GM23338 (cell line): ENCODE measurements at regions not wholly inside any gene's neighbourhood (a gene's known extent, or its start where the extent isn't known, plus 50 kb on each side); places are given as distances from the start of the nearest gene placed in this dataset.

Experiments used
- ATAC-seq: fragments of 200-7000 bp; cut with Tn5 transposase; 3 replicates; pipeline ENCODE4 v1.9.1; 2020
- DNase-seq: peaks from one replicate; pipeline ENCODE4 v3.0.0-alpha.2; 2015; ENCODE audit warnings: low spot score
- H2AFZ ChIP-seq: fragments of 200-600 bp; sonication (generic); 2 replicates; pipeline ENCODE4 v1.8.0; 2016; ENCODE audit warnings: antibody characterized with exemption, mild to moderate bottlenecking, moderate library complexity
- H3F3A ChIP-seq: fragments of 200-600 bp; sonication (generic); replicated peaks from 2 replicates; pipeline ENCODE4 v1.8.0; 2017; ENCODE audit warnings: antibody characterized with exemption, mixed run types, low read depth
- H3K27ac ChIP-seq: fragments of 200-600 bp; sonication (generic); 2 replicates; pipeline ENCODE4 v1.6.1; 2016; ENCODE audit warnings: low read depth
- H3K27me3 ChIP-seq: fragments of 200-600 bp; sonication (generic); 2 replicates; pipeline ENCODE4 v1.8.0; 2016; ENCODE audit warnings: mild to moderate bottlenecking, mixed run types, moderate library complexity; ENCODE audit not compliant: insufficient read depth
- H3K36me3 ChIP-seq: fragments of 200-600 bp; sonication (generic); 2 replicates; pipeline ENCODE4 v1.8.0; 2016; ENCODE audit warnings: mild to moderate bottlenecking; ENCODE audit not compliant: insufficient read depth
- H3K4me1 ChIP-seq: fragments of 200-600 bp; sonication (generic); 2 replicates; pipeline ENCODE4 v1.8.0; 2016; ENCODE audit warnings: mild to moderate bottlenecking, moderate library complexity; ENCODE audit not compliant: insufficient read depth
- H3K4me2 ChIP-seq: fragments of 200-600 bp; sonication (generic); 2 replicates; pipeline ENCODE4 v1.7.1; 2017; ENCODE audit warnings: mixed run types
- H3K4me3 ChIP-seq: fragments of 200-600 bp; sonication (generic); 2 replicates; pipeline ENCODE4 v1.6.1; 2016; ENCODE audit warnings: mixed run types
- H3K79me2 ChIP-seq: fragments of 200-600 bp; sonication (generic); replicated peaks from 2 replicates; pipeline ENCODE4 v1.8.0; 2017; ENCODE audit warnings: mild to moderate bottlenecking; ENCODE audit not compliant: insufficient read depth
- H3K9me2 ChIP-seq: fragments of 200-600 bp; sonication (generic); 2 replicates; pipeline ENCODE4 v1.8.0; 2017; ENCODE audit not compliant: insufficient read depth
- H4K20me1 ChIP-seq: fragments of 200-600 bp; sonication (generic); replicated peaks from 2 replicates; pipeline ENCODE4 v1.8.0; 2017; ENCODE audit warnings: mild to moderate bottlenecking; ENCODE audit not compliant: insufficient read depth
- H3K27ac Mint-ChIP-seq: 2 replicates; pipeline ENCODE4 v1.8.0; 2020; ENCODE audit warnings: inconsistent platforms, mild to moderate bottlenecking, moderate library complexity, mixed read lengths
- H3K27me3 Mint-ChIP-seq: 3 replicates; pipeline ENCODE4 v1.8.0; 2022; ENCODE audit warnings: low read depth, mild to moderate bottlenecking, moderate library complexity, mixed read lengths, inconsistent platforms; ENCODE audit not compliant: insufficient read depth, poor library complexity
- H3K36me3 Mint-ChIP-seq: 3 replicates; pipeline ENCODE4 v1.8.0; 2021; ENCODE audit warnings: low read depth, mild to moderate bottlenecking, inconsistent platforms, moderate library complexity, mixed read lengths
- H3K4me1 Mint-ChIP-seq: 3 replicates; pipeline ENCODE4 v1.8.0; 2020; ENCODE audit warnings: mild to moderate bottlenecking, inconsistent platforms, mixed read lengths
- H3K4me3 Mint-ChIP-seq: 3 replicates; pipeline ENCODE4 v1.8.0; 2021; ENCODE audit warnings: moderate library complexity, mild to moderate bottlenecking, inconsistent platforms, mixed read lengths
- H3K9me3 Mint-ChIP-seq: 3 replicates; pipeline ENCODE4 v1.8.0; 2020; ENCODE audit warnings: moderate library complexity, mild to moderate bottlenecking, inconsistent platforms, mixed read lengths
- EZH2 ChIP-seq: fragments of 200-600 bp; sonication (generic); IDR thresholded peaks from one replicate; pipeline ENCODE4 v1.8.0; 2017; ENCODE audit warnings: antibody characterized with exemption, mild to moderate bottlenecking, low read depth; ENCODE audit not compliant: unreplicated experiment
- EZH2phosphoT487 ChIP-seq: fragments of 200-600 bp; sonication (generic); IDR thresholded peaks from one replicate; pipeline ENCODE4 v1.8.1; 2018; ENCODE audit warnings: antibody characterized with exemption; ENCODE audit not compliant: unreplicated experiment
- NANOG ChIP-seq: IDR thresholded peaks from 2 replicates; pipeline ENCODE4 v1.6.1; 2016; ENCODE audit warnings: antibody characterized with exemption, borderline replicate concordance
- POLR2AphosphoS5 ChIP-seq: IDR thresholded peaks from 2 replicates; pipeline ENCODE4 v1.6.1; 2016; ENCODE audit warnings: antibody characterized with exemption, low read depth
- ZNF462 ChIP-seq: fragments of 250-450 bp; sonication (Bioruptor Pico); IDR thresholded peaks from 2 replicates; pipeline ENCODE4 v1.5.0; 2020; ENCODE audit warnings: mild to moderate bottlenecking, moderate library complexity
- TF ChIP-seq, protein P1 (sequence below), 2 experiments: fragments of 200-600 bp in 1 of 2; sonication (generic) in 1 of 2; conservative IDR thresholded peaks; 2 replicates each; pipeline versions ENCODE4 v1.5.1 to v1.6.1; 2016 to 2017; ENCODE audit warnings: antibody characterized with exemption in 2 of 2, low read depth in 2 of 2, mild to moderate bottlenecking in 2 of 2, moderate library complexity in 1 of 2

GRCh38 chr6:140027219-140027618 is 652.8 kb upstream of the CITED2 start (continued):
- TF ChIP-seq ZNF462 (CRISPR knock-in tag) (no peak), EZH2phosphoT487 (no peak), POLR2AphosphoS5 (no peak), NANOG (no peak)

- H3K79me2 ChIP-seq, result no peaks in the 10 kb centered on the region
- TF ChIP-seq, protein P1, sequence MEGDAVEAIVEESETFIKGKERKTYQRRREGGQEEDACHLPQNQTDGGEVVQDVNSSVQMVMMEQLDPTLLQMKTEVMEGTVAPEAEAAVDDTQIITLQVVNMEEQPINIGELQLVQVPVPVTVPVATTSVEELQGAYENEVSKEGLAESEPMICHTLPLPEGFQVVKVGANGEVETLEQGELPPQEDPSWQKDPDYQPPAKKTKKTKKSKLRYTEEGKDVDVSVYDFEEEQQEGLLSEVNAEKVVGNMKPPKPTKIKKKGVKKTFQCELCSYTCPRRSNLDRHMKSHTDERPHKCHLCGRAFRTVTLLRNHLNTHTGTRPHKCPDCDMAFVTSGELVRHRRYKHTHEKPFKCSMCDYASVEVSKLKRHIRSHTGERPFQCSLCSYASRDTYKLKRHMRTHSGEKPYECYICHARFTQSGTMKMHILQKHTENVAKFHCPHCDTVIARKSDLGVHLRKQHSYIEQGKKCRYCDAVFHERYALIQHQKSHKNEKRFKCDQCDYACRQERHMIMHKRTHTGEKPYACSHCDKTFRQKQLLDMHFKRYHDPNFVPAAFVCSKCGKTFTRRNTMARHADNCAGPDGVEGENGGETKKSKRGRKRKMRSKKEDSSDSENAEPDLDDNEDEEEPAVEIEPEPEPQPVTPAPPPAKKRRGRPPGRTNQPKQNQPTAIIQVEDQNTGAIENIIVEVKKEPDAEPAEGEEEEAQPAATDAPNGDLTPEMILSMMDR (conservative IDR thresholded peaks at IDR 0.05; ENCODE audit: low read depth in 2 of 2), result no peak
- TF ChIP-seq NANOG (no peak), EZH2 (no peak), POLR2AphosphoS5 (no peak)
- no peaks in the 10 kb centered on the region for H3K27me3 ChIP-seq
- Mint-ChIP-seq H3K4me1 (no peaks in the 10 kb centered on the region), H3K27ac (no peak overlapping the region), H3K27me3 (no peaks in the 10 kb centered on the region), H3K4me3 (no peak overlapping the region), H3K36me3 (peaks cover 17% of the 10 kb centered on the region), H3K9me3 (peaks cover 19% of the 10 kb centered on the region)
- no peak overlapping the region for H3K4me3 ChIP-seq
- no peak for ATAC-seq
- no peaks in the 10 kb centered on the region for H3F3A ChIP-seq
- no peak for DNase-seq
- H3K27ac ChIP-seq, result no peak overlapping the region
- H3K9me2 ChIP-seq, result 0 out of 2 replicates have a peak, but pooled peaks cover 6% of the 10 kb centered on the region
- H3K4me2 ChIP-seq, result no peak overlapping the region
- no peaks in the 10 kb centered on the region for H4K20me1 ChIP-seq
- H3K4me1 ChIP-seq, result no peaks in the 10 kb centered on the region
- H3K36me3 ChIP-seq, result no peaks in the 10 kb centered on the region
- no peak overlapping the region for H2AFZ ChIP-seq
Observed at GRCh38 chr6:140026546-140026945, 652.1 kb upstream of the CITED2 start.
